Caco-2 (cell line): ENCODE measurements at regions not wholly inside any gene's neighbourhood (a gene's known extent, or its start where the extent isn't known, plus 50 kb on each side); places are given as distances from the start of the nearest gene placed in this dataset.

Experiments
- BruUV-seq: library from RNA; stranded (reverse); fragments of 400-500 nt; replicated peaks from 2 replicates; lab custom pipeline; 2021; lab: Mats Ljungman, UMichigan
- CTCF ChIA-PET: fragments of 300-600 bp; sonication (Branson Sonifier 250); formaldehyde crosslinking; loops from one replicate; lab custom pipeline; 2022; ENCODE audit warnings: antibody characterized with exemption; lab: Charles Lee
- POLR2A ChIA-PET: fragments of 300-600 bp; sonication (Branson Sonifier 250); formaldehyde crosslinking; loops from one replicate; lab custom pipeline; 2022; ENCODE audit warnings: antibody characterized with exemption; lab: Charles Lee
- DNase-seq, 2 experiments: peaks; one replicate each; pipeline versions ENCODE4 v3.0.0 to v3.0.0-alpha.2; 2020 to 2022
- H3K27me3 ChIP-seq: replicated peaks from 2 replicates; pipeline ENCODE4 v1.6.0; 2011; ENCODE audit warnings: low read length; ENCODE audit not compliant: control insufficient read depth, insufficient read depth
- H3K36me3 ChIP-seq: 2 replicates; pipeline ENCODE4 v1.5.1; 2011; ENCODE audit warnings: low read length; ENCODE audit not compliant: control insufficient read depth, insufficient read depth
- H3K4me1 ChIP-seq: fragments of 250-450 bp; sonication (Bioruptor Pico); 2 replicates; pipeline ENCODE4 v1.5.1; 2020; ENCODE audit warnings: mild to moderate bottlenecking
- H3K4me3 ChIP-seq: 2 replicates; pipeline ENCODE4 v1.5.1; 2011; ENCODE audit warnings: low read depth, mild to moderate bottlenecking, control low read depth, low read length
- H3K9me3 ChIP-seq: fragments of 250-450 bp; sonication (Bioruptor Pico); 2 replicates; pipeline ENCODE4 v1.5.1; 2020; ENCODE audit warnings: mild to moderate bottlenecking, moderate library complexity
- H3K27ac Mint-ChIP-seq: one replicate; pipeline ENCODE4 v1.8.0; 2022; ENCODE audit warnings: mixed read lengths; ENCODE audit not compliant: unreplicated experiment
- H3K27me3 Mint-ChIP-seq: one replicate; pipeline ENCODE4 v1.8.0; 2022; ENCODE audit warnings: mixed read lengths; ENCODE audit not compliant: insufficient read depth, unreplicated experiment
- H3K36me3 Mint-ChIP-seq: one replicate; pipeline ENCODE4 v1.8.0; 2022; ENCODE audit warnings: mild to moderate bottlenecking, mixed read lengths; ENCODE audit not compliant: insufficient read depth, unreplicated experiment
- H3K4me1 Mint-ChIP-seq: one replicate; pipeline ENCODE4 v1.8.0; 2022; ENCODE audit warnings: low read depth, mixed read lengths; ENCODE audit not compliant: unreplicated experiment
- H3K4me3 Mint-ChIP-seq: one replicate; pipeline ENCODE4 v1.8.0; 2022; ENCODE audit warnings: mild to moderate bottlenecking, moderate library complexity, mixed read lengths; ENCODE audit not compliant: unreplicated experiment
- H3K9me3 Mint-ChIP-seq: one replicate; pipeline ENCODE4 v1.8.0; 2022; ENCODE audit warnings: mixed read lengths; ENCODE audit not compliant: unreplicated experiment
- CTCF ChIP-seq, 2 experiments: fragments of 200-600 bp in 1 of 2; IDR thresholded peaks; 1 replicate in 1 of 2; 2 replicates in 1 of 2; pipeline versions ENCODE4 v1.5.1 to v1.8.0; 2011 to 2022; ENCODE audit warnings: antibody characterized with exemption in 1 of 2, control low read depth in 1 of 2, inconsistent platforms in 1 of 2, low read depth in 1 of 2, low read length in 1 of 2, mild to moderate bottlenecking in 1 of 2, moderate library complexity in 1 of 2; ENCODE audit not compliant: insufficient read depth in 1 of 2, severe bottlenecking in 1 of 2, unreplicated experiment in 1 of 2
- intact Hi-C: fragments of 100-400 bp; cut with micrococcal nuclease; formaldehyde crosslinking; loops from one replicate; pipeline ENCODE4 v1.10.0; 2022; ENCODE audit not compliant: unreplicated experiment

GRCh38 chrX:114134465-114134864 lies 449.4 kb upstream of the HTR2C start:
- POLR2A ChIA-PET = no interaction called here
- CTCF ChIA-PET = no interaction called here

GRCh38 chrX:114127411-114128025 lies 456.4 kb upstream of the HTR2C start:
- no TSS peak for BruUV-seq
- Mint-ChIP-seq H3K27ac (no peak overlapping the region), H3K36me3 (no peaks in the 10 kb centered on the region), H3K4me3 (no peak overlapping the region), H3K4me1 (no peaks in the 10 kb centered on the region), H3K9me3 (no peaks in the 10 kb centered on the region), H3K27me3 (no peaks in the 10 kb centered on the region)
- Histone ChIP-seq H3K4me3 (no peak overlapping the region), H3K27me3 (no peaks in the 10 kb centered on the region), H3K36me3 (no peaks in the 10 kb centered on the region), H3K4me1 (no peaks in the 10 kb centered on the region), H3K9me3 (no peaks in the 10 kb centered on the region)
- intact Hi-C loops = no loop called here
- DNase-seq = no peak
- CTCF ChIA-PET = no interaction called here
- POLR2A ChIA-PET = no interaction called here
- no peak for TF ChIP-seq CTCF (IDR thresholded peaks at IDR 0.05; ENCODE audit: insufficient read depth in 1 of 2, low read depth in 1 of 2, low read length in 1 of 2, severe bottlenecking in 1 of 2, unreplicated experiment in 1 of 2)

More at GRCh38 chrX:114134465-114134864, 449.4 kb upstream of the HTR2C start:
- Mint-ChIP-seq H3K9me3 (no peaks in the 10 kb centered on the region), H3K36me3 (no peaks in the 10 kb centered on the region), H3K27me3 (no peaks in the 10 kb centered on the region), H3K27ac (no peak overlapping the region), H3K4me3 (no peak overlapping the region), H3K4me1 (no peaks in the 10 kb centered on the region)
- no TSS peak for BruUV-seq
- Histone ChIP-seq H3K4me3 (no peak overlapping the region), H3K27me3 (no peaks in the 10 kb centered on the region), H3K36me3 (no peaks in the 10 kb centered on the region), H3K9me3 (no peaks in the 10 kb centered on the region), H3K4me1 (no peaks in the 10 kb centered on the region)
- no peak for TF ChIP-seq CTCF (IDR thresholded peaks at IDR 0.05; ENCODE audit: insufficient read depth in 1 of 2, low read depth in 1 of 2, low read length in 1 of 2, severe bottlenecking in 1 of 2, unreplicated experiment in 1 of 2)
- DNase-seq = no peak
- intact Hi-C loops = no loop called here

GRCh38 chrX:114127005-114127404 lies 456.9 kb upstream of the HTR2C start:
- no TSS peak for BruUV-seq
- intact Hi-C loops = no loop called here
- no peak for DNase-seq
- no peak for TF ChIP-seq CTCF (IDR thresholded peaks at IDR 0.05; ENCODE audit: insufficient read depth in 1 of 2, low read depth in 1 of 2, low read length in 1 of 2, severe bottlenecking in 1 of 2, unreplicated experiment in 1 of 2)
- Histone ChIP-seq H3K4me1 (no peaks in the 10 kb centered on the region), H3K36me3 (no peaks in the 10 kb centered on the region), H3K9me3 (no peaks in the 10 kb centered on the region), H3K27me3 (no peaks in the 10 kb centered on the region), H3K4me3 (no peak overlapping the region)
- POLR2A ChIA-PET = no interaction called here
- Mint-ChIP-seq H3K36me3 (no peaks in the 10 kb centered on the region), H3K4me1 (no peaks in the 10 kb centered on the region), H3K9me3 (no peaks in the 10 kb centered on the region), H3K27me3 (no peaks in the 10 kb centered on the region), H3K4me3 (no peak overlapping the region), H3K27ac (no peak overlapping the region)
- CTCF ChIA-PET = no interaction called here
